ENCODE measurements at regions not wholly inside any gene's neighbourhood (a gene's known extent, or its start where the extent isn't known, plus 50 kb on each side); places are given as distances from the start of the nearest gene placed in this dataset.
"Not testable (repeated sequence)": the region's sequence is repeated elsewhere in the genome, so short reads cannot be mapped to it uniquely, and the experiment has no call there.

GRCh38 chr12:92416385-92416812 is 270.8 kb upstream of the BTG1 start:
- no peak for DNase-seq

DNA sequence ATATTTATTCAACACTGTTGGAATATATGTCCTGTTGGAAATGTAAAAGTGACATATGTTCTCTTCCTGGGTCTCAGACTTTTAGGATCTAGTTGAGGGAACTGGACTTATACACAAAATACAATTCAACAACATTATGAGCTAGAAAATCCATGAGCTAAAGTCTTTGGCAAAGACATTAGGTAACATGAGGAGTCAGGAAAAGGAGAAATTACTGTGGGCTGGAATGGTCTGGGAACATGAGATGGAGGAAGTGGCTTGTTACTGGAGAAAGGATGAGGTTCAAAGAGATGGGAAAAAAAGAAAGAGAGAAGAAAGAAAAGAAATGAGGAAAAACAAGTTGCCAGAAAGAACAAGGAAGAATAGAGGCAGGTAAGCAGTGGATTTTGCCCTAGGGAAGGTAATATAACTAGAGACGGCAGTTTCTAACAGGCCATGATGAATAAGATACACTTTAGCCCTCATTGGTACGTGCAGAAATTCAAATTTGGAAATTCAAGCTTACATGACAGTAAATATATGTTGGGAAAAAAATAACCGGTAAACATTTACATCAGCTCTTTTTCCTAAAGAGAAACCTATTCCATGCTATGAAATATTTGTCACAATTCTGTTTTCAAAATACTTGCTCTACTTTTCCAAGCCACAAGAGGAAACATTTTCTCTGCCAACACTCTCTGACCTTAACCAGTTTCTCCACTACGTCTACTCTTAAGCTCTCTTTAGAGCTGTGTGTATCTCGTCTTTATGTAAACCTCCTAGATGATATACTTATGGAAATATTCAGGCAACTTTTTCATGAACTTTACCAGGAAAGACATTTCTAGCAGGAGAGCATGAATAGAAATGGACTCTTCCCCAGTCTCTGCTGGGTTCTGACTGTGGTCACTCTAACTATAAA is 268.8 kb upstream of the BTG1 start:
- no peak for DNase-seq

DNA sequence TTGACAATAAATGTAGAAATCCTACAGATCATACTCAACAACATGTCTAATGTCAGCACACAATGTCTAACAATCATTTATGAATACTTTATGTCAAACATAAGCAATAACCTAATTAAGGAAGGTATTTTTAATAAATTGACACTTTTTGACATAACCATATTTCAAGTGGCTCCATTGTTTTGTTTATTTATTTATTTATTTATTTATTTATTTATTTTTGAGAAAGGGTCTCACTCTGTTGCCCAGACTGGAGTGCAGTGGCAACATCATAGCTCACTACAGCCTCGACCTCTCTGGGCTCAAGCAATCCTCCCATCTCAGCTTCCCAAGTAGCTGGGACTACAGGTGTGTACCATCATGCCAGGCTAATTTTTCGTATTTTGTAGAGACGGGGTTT is 267.6 kb upstream of the BTG1 start:
- DNase-seq, result no peak

- no peak for DNase-seq
Measured at GRCh38 chr12:92412856-92413255, 267.2 kb upstream of the BTG1 start.

DNA sequence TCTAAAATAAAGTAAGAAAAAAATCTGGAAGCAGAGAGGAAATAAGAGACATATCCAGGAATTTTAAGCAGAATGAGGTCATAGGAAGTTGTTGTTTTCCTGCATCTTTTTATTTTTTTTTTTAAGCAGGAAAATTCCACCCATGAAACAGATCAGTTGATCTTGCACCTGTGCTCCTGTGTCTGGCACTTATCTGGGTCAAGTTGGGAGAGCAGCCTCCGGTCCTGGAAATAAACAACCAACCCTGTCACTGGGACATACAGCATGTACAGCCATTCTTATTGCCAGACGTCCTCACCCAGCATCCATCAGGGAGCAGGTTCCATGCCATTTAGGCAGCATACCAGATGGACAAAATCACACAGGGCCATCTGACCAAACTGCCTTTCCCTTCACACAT is 266.0 kb upstream of the BTG1 start:
- DNase-seq, result no peak

- no peak for DNase-seq
Measured at GRCh38 chr12:92408072-92408900, 262.6 kb upstream of the BTG1 start.

GRCh38 chr12:92406404-92407070 is 260.9 kb upstream of the BTG1 start:
- DNase-seq, result not testable (repeated sequence)

DNA sequence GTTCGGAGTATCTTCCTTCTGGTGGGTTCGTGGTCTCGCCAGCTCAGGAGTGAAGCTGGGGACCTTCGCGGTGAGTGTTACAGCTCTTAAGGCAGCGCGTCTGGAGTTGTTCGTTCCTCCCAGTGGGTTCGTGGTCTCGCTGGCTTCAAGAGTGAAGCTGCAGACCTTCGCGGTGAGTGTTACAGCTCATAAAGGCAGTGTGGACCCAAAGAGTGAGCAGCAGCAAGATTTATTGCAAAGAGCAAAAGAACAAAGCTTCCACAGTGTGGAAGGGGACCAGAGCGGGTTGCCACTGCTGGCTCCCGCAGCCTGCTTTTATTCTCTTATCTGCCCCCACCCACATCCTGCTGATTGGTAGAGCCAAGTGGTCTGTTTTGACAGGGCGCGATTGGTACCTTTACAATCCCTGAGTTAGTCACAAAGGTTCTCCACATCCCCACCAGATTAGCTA is 260.2 kb upstream of the BTG1 start:
- peak; percentile 29 for DNase-seq

GRCh38 chr12:92404921-92405320 is 259.3 kb upstream of the BTG1 start:
- no peak for DNase-seq

DNA sequence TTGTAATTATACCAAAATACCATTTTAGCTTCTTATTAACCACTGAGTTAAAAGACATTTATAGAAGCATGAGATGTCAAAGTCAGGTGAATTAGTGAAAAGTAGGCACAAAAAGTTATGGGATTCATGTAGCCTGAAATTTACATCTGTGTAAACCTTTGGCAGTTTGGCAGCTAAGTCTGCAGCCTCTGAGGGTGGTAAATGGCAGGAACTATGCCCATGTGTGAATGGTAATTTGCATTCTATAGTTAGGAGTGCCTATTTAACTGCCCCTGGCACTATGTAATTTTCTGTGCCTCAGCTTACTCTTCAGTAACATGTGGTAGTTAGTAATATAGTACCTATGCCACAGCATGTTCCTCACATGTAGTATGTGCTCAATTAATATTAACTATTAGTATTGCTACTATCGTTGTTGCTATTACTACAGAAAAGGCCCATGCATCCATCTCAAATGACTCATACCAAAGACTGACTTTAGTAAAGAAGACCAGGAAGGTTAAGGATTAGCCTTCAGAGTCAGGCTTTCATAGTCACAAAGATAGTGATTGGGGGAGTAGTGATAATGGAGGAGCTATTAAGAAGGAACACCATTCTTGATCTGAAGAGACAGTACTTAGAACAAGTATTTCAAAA is 258.7 kb upstream of the BTG1 start:
- DNase-seq, result no peak

DNA sequence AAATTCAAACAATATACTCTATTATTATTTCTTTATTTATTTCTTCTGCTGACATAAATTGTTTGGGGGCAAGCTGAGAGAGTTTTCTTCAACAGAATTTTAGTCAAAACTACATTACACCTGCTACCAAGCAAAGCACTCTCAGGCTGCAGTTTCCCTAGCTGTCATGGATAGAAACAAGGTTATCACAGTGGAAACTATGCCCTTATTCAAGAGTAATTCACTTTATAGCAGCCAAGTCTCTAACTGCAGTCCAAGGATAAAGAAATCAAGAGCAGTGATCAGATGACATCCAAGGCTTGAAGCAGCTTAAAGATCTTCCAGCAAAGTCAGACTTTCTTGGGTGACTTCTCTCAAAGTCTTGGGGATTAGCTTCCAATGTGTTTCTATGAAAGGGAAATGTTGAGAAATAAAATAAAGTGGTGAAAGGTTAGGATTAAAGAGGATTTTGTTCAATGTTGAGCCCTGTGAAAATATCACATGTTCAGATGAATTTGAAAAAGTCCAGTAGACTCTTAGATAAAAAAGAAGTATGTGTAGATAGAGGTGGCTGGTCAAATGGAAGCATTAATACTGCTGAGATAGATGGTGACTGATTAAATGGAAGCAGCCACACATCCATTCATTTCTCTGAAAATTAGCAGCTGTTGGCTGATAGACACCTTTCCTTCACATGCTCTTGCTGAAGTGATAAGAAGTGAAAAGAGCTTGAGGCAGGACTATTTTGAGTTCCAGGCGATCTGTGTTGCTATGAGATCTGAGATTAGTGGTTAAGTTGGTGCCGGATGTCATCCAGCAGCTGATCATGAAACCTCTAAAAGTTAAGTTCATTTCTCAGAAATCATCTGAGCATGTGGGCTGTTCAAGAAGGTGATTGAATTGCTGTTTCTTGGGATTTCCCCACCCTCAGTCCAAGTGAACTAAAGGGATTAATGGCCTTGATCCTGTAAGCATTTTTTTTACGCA is 257.8 kb upstream of the BTG1 start:
- peak; percentile 35 for DNase-seq

DNA sequence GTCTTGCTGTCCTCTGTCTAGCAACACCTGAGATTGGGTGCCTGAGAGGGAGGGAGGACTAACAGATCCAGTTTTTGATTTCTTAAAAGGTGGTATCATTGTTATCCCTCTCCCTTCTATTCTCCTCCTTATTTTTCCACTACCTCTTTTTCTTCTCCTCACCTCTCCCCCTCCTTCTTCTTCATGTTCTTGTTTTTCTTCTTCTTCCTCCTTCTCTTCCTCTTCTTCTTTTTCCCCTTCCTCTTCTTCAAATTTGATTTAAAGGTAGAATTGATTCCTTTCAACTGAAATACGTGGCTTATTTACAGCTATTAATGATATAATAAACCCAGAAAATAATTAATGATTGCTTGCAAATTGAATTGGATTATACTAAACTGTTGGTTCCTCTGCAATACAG is 256.8 kb upstream of the BTG1 start:
- DNase-seq, result no peak

- DNase-seq, result no peak
Measured at GRCh38 chr12:92400006-92400405, 254.4 kb upstream of the BTG1 start.

GRCh38 chr12:92398565-92399309 is 253.1 kb upstream of the BTG1 start:
- no peak for DNase-seq

GRCh38 chr12:92396647-92397252 is 251.1 kb upstream of the BTG1 start:
- DNase-seq, result no peak

- no peak for DNase-seq
Measured at GRCh38 chr12:92395322-92395721, 249.7 kb upstream of the BTG1 start.

- no peak for DNase-seq
Measured at GRCh38 chr12:92394895-92395294, 249.2 kb upstream of the BTG1 start.

GRCh38 chr12:92393504-92393903 is 247.9 kb upstream of the BTG1 start:
- DNase-seq, result no peak

- not testable (repeated sequence) for DNase-seq
Measured at GRCh38 chr12:92391726-92392125, 246.1 kb upstream of the BTG1 start.

GRCh38 chr12:92389466-92389865 is 243.8 kb upstream of the BTG1 start:
- DNase-seq, result no peak

Data from activated CD4-positive, alpha-beta T cell treated with anti-CD3 and anti-CD28 coated beads for 1 hour (primary cell).